GM12892 (cell line): ENCODE measurements at regions not wholly inside any gene's neighbourhood (a gene's known extent, or its start where the extent isn't known, plus 50 kb on each side); places are given as distances from the start of the nearest gene placed in this dataset.

Source experiments
- POLR2A ChIP-seq: IDR thresholded peaks from 2 replicates; pipeline ENCODE4 v1.6.1; 2011; ENCODE audit warnings: low read depth, low read length, control low read depth
- POLR2AphosphoS5 ChIP-seq: IDR thresholded peaks from 2 replicates; pipeline ENCODE4 v1.6.1; 2011; ENCODE audit warnings: low read depth, low read length, control low read depth

DNA sequence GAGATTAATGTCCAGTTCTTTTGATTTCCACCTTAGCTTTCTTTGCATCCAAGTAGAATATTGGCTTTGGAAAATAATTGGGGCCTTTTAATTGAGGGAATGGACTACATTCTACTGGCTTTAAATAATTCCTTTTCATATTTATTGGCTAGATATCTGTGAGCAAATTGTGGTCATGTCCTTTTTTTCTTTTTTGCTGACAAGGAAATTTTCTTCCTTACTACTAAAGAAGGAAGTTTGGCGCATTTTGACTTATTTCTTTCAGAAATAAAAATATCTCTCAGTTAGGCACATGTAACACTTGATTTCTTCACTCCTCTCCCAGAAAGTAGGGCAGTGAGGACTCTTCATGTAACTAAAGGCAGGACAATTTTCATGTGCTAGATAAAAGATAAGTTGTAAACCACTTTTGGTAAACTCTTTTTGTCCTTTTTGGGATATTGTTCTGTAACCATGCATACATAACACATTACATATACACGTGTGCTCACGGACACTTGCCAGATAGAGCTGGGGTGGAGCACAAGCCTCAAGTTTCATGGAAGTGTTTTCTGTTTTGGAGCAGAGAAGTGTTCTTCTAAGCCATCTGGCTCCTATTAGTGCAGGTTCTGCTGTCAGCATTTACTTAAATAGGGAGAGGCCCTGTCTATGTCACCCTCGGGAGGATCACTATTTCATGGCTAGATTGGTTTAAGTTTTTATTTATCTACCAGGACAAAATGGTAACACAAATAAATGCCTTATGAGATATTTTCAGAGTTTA, 85.1 kb upstream of the LRIG3 start:
- TF ChIP-seq POLR2A (no peak), POLR2AphosphoS5 (no peak)
